K562 (cell line): ENCODE measurements at regions not wholly inside any gene's neighbourhood (a gene's known extent, or its start where the extent isn't known, plus 50 kb on each side); places are given as distances from the start of the nearest gene placed in this dataset.

ENCODE experiments used
- ATAC-seq: fragments of 200-7000 bp; cut with Tn5 transposase; 3 replicates; pipeline ENCODE4 v1.9.1; 2020; ENCODE audit warnings: moderate library complexity
- BruUV-seq: library from RNA; stranded (reverse); fragments of 400-500 nt; replicated peaks from 2 replicates; lab custom pipeline; 2021; lab: Mats Ljungman, UMichigan
- CTCF ChIA-PET: fragments of 300-600 bp; formaldehyde crosslinking; extraction: SDS; loops from one replicate; lab custom pipeline; 2021; ENCODE audit warnings: low intra/inter-chr PET ratio; lab: Yijun Ruan, JAX
- POLR2A ChIA-PET: fragments of 300-600, 350-650 bp; sonication (Branson Sonifier 250); formaldehyde crosslinking; extraction: SDS; loops from one replicate; lab custom pipeline; 2021; ENCODE audit warnings: antibody characterized with exemption, inconsistent platforms; lab: Yijun Ruan, JAX
- DNase-seq, 4 experiments: peaks; one replicate each; pipeline versions ENCODE4 v3.0.0 to v3.0.0-alpha.2; 2011 to 2018; ENCODE audit warnings: low spot score in 3 of 4, mixed read lengths in 3 of 4; ENCODE audit errors: extremely low read depth in 1 of 4
- FAIRE-seq: peaks from 2 replicates; lab custom pipeline; 2011; peaks lifted over from hg19 to GRCh38; lab: Jason Lieb, UNC
- H2AFZ ChIP-seq: 2 replicates; pipeline ENCODE4 v1.6.0; 2011; ENCODE audit warnings: low read depth, low read length, control low read depth, inconsistent platforms
- H3K27ac ChIP-seq: fragments of 200-600 bp; 3 replicates; pipeline ENCODE4 v1.8.0; 2011; ENCODE audit warnings: low read depth, mild to moderate bottlenecking, control low read depth, inconsistent platforms, low read length, moderate library complexity, mixed read lengths; ENCODE audit errors: extremely low read depth
- H3K27me3 ChIP-seq, 2 experiments: fragments of 300-600 bp in 1 of 2; 2 replicates in 1 of 2; 3 replicates in 1 of 2; pipeline versions ENCODE4 v1.6.0 to v1.8.0; 2011; ENCODE audit warnings: inconsistent platforms in 2 of 2, low read length in 2 of 2, mild to moderate bottlenecking in 1 of 2, mixed read lengths in 1 of 2, moderate library complexity in 1 of 2; ENCODE audit not compliant: control insufficient read depth in 2 of 2, insufficient read depth in 2 of 2
- H3K36me3 ChIP-seq: fragments of 300-600 bp; 3 replicates; pipeline ENCODE4 v1.8.0; 2011; ENCODE audit warnings: mild to moderate bottlenecking, low read length, inconsistent platforms; ENCODE audit not compliant: control insufficient read depth, insufficient read depth
- H3K4me1 ChIP-seq, 2 experiments: fragments of 200-600 bp in 1 of 2; replicated peaks in 1 of 2; 2 replicates in 1 of 2; 3 replicates in 1 of 2; pipeline versions ENCODE4 v1.5.1 to v1.8.0; 2011; ENCODE audit warnings: inconsistent platforms in 2 of 2, low read length in 2 of 2, mild to moderate bottlenecking in 1 of 2, mixed read lengths in 1 of 2, moderate library complexity in 1 of 2; ENCODE audit not compliant: control insufficient read depth in 2 of 2, insufficient read depth in 2 of 2
- H3K4me2 ChIP-seq: 2 replicates; pipeline ENCODE4 v1.6.1; 2011; ENCODE audit warnings: low read length, control low read depth, inconsistent platforms, mixed read lengths; ENCODE audit not compliant: insufficient read depth
- H3K4me3 ChIP-seq: fragments of 200-600 bp; sonication (generic), shearing (Covaris generic); 2 replicates; pipeline ENCODE4 v1.5.1; 2016; ENCODE audit warnings: control low read depth, inconsistent platforms
- H3K79me2 ChIP-seq: fragments of 200-600 bp; 3 replicates; pipeline ENCODE4 v1.8.0; 2011; ENCODE audit warnings: low read length, inconsistent platforms; ENCODE audit not compliant: control insufficient read depth, insufficient read depth
- H3K9ac ChIP-seq, 2 experiments: 2 replicates each; pipeline versions ENCODE4 v1.6.0 to v1.6.1; 2011; ENCODE audit warnings: low read depth in 2 of 2, low read length in 2 of 2, control low read depth in 1 of 2, inconsistent platforms in 1 of 2, mild to moderate bottlenecking in 1 of 2, mixed read lengths in 1 of 2; ENCODE audit not compliant: insufficient read depth in 1 of 2
- H3K9me1 ChIP-seq: one replicate; pipeline ENCODE4 v1.6.0; 2011; ENCODE audit warnings: inconsistent platforms, mild to moderate bottlenecking, low read length, moderate library complexity; ENCODE audit not compliant: control insufficient read depth, insufficient read depth
- H3K9me3 ChIP-seq: replicated peaks from 2 replicates; pipeline ENCODE4 v1.5.1; 2011; ENCODE audit warnings: low read depth, low read length, inconsistent platforms; ENCODE audit not compliant: control insufficient read depth, insufficient read depth
- H4K20me1 ChIP-seq: replicated peaks from 2 replicates; pipeline ENCODE4 v1.6.1; 2011; ENCODE audit warnings: low read length, inconsistent platforms, mixed read lengths; ENCODE audit not compliant: control insufficient read depth, insufficient read depth
- FOS ChIP-seq: IDR thresholded peaks from 3 replicates; pipeline ENCODE4 v1.6.1; 2011; ENCODE audit not compliant: insufficient read length; ENCODE audit errors: extremely low read depth
- GTF2E2 ChIP-seq: fragments of 200-800 bp; sonication (Bioruptor generic); IDR thresholded peaks from 2 replicates; pipeline ENCODE4 v1.6.1; 2016; ENCODE audit warnings: missing genetic modification characterization, missing compliant biosample characterization
- HEY1 ChIP-seq: fragments of 250-450 bp; sonication (Bioruptor Pico); IDR thresholded peaks from 2 replicates; pipeline ENCODE4 v1.5.0; 2020; ENCODE audit warnings: mild to moderate bottlenecking, moderate library complexity, borderline replicate concordance
- POLR2G ChIP-seq: fragments of 200-400 bp; formaldehyde crosslinking; IDR thresholded peaks from 2 replicates; pipeline ENCODE4 v1.6.1; 2017; ENCODE audit warnings: low read depth, mild to moderate bottlenecking, antibody characterized with exemption, low read length, moderate library complexity
- TEAD1 ChIP-seq, 2 experiments: fragments of 450-650 bp in 1 of 2; sonication (generic) in 1 of 2; formaldehyde crosslinking; IDR thresholded peaks; 2 replicates each; pipeline versions ENCODE4 v1.4.0 to v1.8.0; 2020 to 2022; ENCODE audit warnings: mild to moderate bottlenecking in 2 of 2, missing genetic modification reagents in 1 of 2
- TSC22D4 ChIP-seq: fragments of 450-650 bp; IDR thresholded peaks from 2 replicates; pipeline ENCODE4 v1.6.1; 2016; ENCODE audit warnings: missing genetic modification characterization, missing biosample characterization, control low read depth
- ZNF263 ChIP-seq: sonication (generic); formaldehyde crosslinking; IDR thresholded peaks from 2 replicates; pipeline ENCODE4 v1.8.0; 2022; ENCODE audit warnings: mild to moderate bottlenecking, missing genetic modification reagents, borderline replicate concordance
- ZNF445 ChIP-seq: fragments of 250-450 bp; sonication (Bioruptor Pico); IDR thresholded peaks from 2 replicates; pipeline ENCODE4 v1.4.0; 2020; ENCODE audit warnings: low read depth, mild to moderate bottlenecking, moderate library complexity
- WGBS: fragments of 100-300 bp; shearing (Covaris generic); methylation state at CpG from one replicate; pipeline ENCODE4 v1.1.6; 2016; ENCODE audit warnings: low coverage, mixed read lengths; ENCODE audit not compliant: insufficient coverage; ENCODE audit errors: missing lambda C conversion rate; 5-methylcytosine and 5-hydroxymethylcytosine counted together
- in situ Hi-C: fragments of 300-500 bp; cut with MboI; formaldehyde crosslinking; loops from 4 replicates; pipeline ENCODE4 v1.15.0; 2018; ENCODE audit warnings: inconsistent platforms, mixed read lengths
- intact Hi-C: fragments of 100-400 bp; cut with micrococcal nuclease; formaldehyde crosslinking; loops from 2 replicates; pipeline ENCODE4 v1.14.2; 2022
- TF ChIP-seq, protein P1 (sequence below): sonication (generic); formaldehyde crosslinking; IDR thresholded peaks from 2 replicates; pipeline ENCODE4 v1.8.0; 2022; ENCODE audit warnings: mild to moderate bottlenecking, missing genetic modification reagents
- TF ChIP-seq, protein P2 (sequence below): sonication (generic); formaldehyde crosslinking; IDR thresholded peaks from 2 replicates; pipeline ENCODE4 v1.8.1; 2022; ENCODE audit warnings: missing genetic modification reagents
- TF ChIP-seq, protein P3 (sequence below): fragments of 250-450 bp; sonication (Bioruptor Pico); IDR thresholded peaks from 2 replicates; pipeline ENCODE4 v1.4.0; 2020; ENCODE audit warnings: mild to moderate bottlenecking, moderate library complexity

DNA sequence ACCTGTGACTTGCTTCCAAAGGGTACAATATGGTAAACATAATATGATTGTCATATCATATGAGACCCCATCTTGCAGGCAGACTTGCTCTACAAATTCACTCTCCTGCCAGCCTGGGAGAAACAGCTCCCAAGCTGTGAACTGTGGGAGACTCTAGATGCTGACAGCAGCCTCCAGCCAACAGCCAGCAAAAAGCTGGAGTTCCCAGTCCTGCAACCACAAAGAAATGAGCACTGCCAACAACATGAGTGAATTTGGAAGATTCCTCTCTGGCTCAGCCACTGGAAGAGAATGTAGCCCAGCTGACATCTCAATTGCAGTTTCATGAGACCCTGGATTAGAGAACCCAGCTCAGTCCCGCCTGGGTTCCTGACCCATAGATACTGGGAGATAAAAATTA lies 145.4 kb downstream of the QDPR start (continued):
- TF ChIP-seq, protein P1, sequence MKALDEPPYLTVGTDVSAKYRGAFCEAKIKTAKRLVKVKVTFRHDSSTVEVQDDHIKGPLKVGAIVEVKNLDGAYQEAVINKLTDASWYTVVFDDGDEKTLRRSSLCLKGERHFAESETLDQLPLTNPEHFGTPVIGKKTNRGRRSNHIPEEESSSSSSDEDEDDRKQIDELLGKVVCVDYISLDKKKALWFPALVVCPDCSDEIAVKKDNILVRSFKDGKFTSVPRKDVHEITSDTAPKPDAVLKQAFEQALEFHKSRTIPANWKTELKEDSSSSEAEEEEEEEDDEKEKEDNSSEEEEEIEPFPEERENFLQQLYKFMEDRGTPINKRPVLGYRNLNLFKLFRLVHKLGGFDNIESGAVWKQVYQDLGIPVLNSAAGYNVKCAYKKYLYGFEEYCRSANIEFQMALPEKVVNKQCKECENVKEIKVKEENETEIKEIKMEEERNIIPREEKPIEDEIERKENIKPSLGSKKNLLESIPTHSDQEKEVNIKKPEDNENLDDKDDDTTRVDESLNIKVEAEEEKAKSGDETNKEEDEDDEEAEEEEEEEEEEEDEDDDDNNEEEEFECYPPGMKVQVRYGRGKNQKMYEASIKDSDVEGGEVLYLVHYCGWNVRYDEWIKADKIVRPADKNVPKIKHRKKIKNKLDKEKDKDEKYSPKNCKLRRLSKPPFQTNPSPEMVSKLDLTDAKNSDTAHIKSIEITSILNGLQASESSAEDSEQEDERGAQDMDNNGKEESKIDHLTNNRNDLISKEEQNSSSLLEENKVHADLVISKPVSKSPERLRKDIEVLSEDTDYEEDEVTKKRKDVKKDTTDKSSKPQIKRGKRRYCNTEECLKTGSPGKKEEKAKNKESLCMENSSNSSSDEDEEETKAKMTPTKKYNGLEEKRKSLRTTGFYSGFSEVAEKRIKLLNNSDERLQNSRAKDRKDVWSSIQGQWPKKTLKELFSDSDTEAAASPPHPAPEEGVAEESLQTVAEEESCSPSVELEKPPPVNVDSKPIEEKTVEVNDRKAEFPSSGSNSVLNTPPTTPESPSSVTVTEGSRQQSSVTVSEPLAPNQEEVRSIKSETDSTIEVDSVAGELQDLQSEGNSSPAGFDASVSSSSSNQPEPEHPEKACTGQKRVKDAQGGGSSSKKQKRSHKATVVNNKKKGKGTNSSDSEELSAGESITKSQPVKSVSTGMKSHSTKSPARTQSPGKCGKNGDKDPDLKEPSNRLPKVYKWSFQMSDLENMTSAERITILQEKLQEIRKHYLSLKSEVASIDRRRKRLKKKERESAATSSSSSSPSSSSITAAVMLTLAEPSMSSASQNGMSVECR, result no peak
- TF ChIP-seq HEY1 (CRISPR knock-in tag) (no peak), TEAD1 (CRISPR knock-in tag; IDR thresholded peaks at IDR 0.05) (no peak), FOS (no peak), ZNF263 (no peak), TSC22D4 (no peak)

DNA sequence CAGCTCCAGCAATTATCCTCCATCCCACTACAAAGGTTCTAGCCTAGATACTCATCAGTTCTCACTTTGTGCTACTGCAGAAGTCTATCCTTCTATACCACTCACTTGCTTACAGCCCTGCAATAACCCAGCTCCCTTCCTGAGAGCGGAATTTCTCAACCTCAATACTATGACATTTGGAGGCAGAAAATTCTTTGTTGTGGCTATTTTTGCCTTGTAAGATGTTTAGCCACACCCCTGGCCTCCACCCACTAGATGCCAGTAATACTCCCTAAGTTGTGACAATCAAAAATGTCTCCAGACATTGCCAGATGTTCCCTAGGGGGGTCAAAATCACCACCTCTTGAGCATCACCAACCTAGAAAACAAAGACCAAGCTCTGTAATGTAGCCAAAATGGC lies 149.5 kb downstream of the QDPR start:
- H3K4me3 ChIP-seq, result no peak overlapping the region
- H3K36me3 ChIP-seq, result no peaks in the 10 kb centered on the region
- no peak overlapping the region for H3K4me2 ChIP-seq
- no peaks in the 10 kb centered on the region for H3K9me1 ChIP-seq
- ChIA-PET CTCF (no interaction called here), POLR2A (no interaction called here)
- no peaks in the 10 kb centered on the region for H4K20me1 ChIP-seq
- no peaks in the 10 kb centered on the region for H3K4me1 ChIP-seq
- ATAC-seq, result no peak
- FAIRE-seq, result no peak
- H2AFZ ChIP-seq, result no peak overlapping the region
- H3K9ac ChIP-seq, result no peak overlapping the region
- BruUV-seq, result no TSS peak
- WGBS, result 0% methylated on average over 1 of the region's 1 CpG
- no peaks in the 10 kb centered on the region for H3K79me2 ChIP-seq
- in situ Hi-C loops (loop anchor here (25.0 kb wide), 1 partner anchor 1225 kb away; no protein-coding TSS in a partner anchor), intact Hi-C loops (no loop called here)
- no peaks in the 10 kb centered on the region for H3K27me3 ChIP-seq
- no peak overlapping the region for H3K27ac ChIP-seq
- no peaks in the 10 kb centered on the region for H3K9me3 ChIP-seq
- no peak for DNase-seq
- no peak for TF ChIP-seq GTF2E2 (tag)
- no peak for TF ChIP-seq ZNF445
- TF ChIP-seq, protein P2, sequence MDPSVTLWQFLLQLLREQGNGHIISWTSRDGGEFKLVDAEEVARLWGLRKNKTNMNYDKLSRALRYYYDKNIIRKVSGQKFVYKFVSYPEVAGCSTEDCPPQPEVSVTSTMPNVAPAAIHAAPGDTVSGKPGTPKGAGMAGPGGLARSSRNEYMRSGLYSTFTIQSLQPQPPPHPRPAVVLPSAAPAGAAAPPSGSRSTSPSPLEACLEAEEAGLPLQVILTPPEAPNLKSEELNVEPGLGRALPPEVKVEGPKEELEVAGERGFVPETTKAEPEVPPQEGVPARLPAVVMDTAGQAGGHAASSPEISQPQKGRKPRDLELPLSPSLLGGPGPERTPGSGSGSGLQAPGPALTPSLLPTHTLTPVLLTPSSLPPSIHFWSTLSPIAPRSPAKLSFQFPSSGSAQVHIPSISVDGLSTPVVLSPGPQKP (CRISPR knock-in tag), result no peak
- TF ChIP-seq, protein P3, sequence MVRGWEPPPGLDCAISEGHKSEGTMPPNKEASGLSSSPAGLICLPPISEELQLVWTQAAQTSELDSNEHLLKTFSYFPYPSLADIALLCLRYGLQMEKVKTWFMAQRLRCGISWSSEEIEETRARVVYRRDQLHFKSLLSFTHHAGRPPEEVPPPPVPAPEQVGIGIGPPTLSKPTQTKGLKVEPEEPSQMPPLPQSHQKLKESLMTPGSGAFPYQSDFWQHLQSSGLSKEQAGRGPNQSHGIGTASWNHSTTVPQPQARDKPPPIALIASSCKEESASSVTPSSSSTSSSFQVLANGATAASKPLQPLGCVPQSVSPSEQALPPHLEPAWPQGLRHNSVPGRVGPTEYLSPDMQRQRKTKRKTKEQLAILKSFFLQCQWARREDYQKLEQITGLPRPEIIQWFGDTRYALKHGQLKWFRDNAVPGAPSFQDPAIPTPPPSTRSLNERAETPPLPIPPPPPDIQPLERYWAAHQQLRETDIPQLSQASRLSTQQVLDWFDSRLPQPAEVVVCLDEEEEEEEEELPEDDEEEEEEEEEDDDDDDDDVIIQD, result no peak
- no peak for TF ChIP-seq POLR2G
